ENCODE measurements at regions not wholly inside any gene's neighbourhood (a gene's known extent, or its start where the extent isn't known, plus 50 kb on each side); places are given as distances from the start of the nearest gene placed in this dataset.

DNA sequence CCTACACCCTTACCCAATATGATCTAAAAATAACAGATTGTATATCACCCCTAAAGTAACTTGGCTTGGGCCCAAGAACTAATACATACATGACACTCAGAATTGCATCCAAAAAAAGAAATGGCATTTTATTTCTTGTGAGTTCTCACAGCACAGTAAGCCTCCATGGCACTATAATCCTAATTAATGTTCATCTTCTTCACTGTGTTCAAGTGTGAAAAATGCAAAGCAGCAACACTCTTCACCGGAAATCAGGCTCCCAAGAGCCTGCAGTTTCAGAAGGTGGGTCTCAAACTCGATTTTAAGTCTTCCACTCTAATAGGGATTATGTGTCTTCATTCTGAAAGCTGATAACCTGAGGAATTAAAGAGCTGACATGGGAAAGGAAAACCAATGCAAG, 142.8 kb upstream of the TSC22D2 start:
- no peak for TF ChIP-seq FOXK1 (CRISPR knock-in tag; IDR thresholded peaks at IDR 0.05)
- no peak for TF ChIP-seq CTCF (IDR thresholded peaks at IDR 0.05)
- TF ChIP-seq, protein P1, sequence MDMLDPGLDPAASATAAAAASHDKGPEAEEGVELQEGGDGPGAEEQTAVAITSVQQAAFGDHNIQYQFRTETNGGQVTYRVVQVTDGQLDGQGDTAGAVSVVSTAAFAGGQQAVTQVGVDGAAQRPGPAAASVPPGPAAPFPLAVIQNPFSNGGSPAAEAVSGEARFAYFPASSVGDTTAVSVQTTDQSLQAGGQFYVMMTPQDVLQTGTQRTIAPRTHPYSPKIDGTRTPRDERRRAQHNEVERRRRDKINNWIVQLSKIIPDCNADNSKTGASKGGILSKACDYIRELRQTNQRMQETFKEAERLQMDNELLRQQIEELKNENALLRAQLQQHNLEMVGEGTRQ (CRISPR knock-in tag; IDR thresholded peaks at IDR 0.05): no peak
- no peak for TF ChIP-seq CREM (CRISPR knock-in tag; IDR thresholded peaks at IDR 0.05)
- no peak for TF ChIP-seq E2F4 (CRISPR knock-in tag; IDR thresholded peaks at IDR 0.05; ENCODE audit: borderline replicate concordance, low read depth)
- TF ChIP-seq, protein P2, sequence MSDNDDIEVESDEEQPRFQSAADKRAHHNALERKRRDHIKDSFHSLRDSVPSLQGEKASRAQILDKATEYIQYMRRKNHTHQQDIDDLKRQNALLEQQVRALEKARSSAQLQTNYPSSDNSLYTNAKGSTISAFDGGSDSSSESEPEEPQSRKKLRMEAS (CRISPR knock-in tag; IDR thresholded peaks at IDR 0.05): no peak
- TF ChIP-seq SP1 (CRISPR knock-in tag; conservative IDR thresholded peaks at IDR 0.05): no peak
- TF ChIP-seq ATF3 (CRISPR knock-in tag; conservative IDR thresholded peaks at IDR 0.05): no peak
- no peak for TF ChIP-seq AFF4 (CRISPR knock-in tag; IDR thresholded peaks at IDR 0.05; ENCODE audit: borderline replicate concordance)
- no peak for TF ChIP-seq ELF4 (CRISPR knock-in tag; IDR thresholded peaks at IDR 0.05; ENCODE audit: low read depth)
